ENCODE measurements at regions not wholly inside any gene's neighbourhood (a gene's known extent, or its start where the extent isn't known, plus 50 kb on each side); places are given as distances from the start of the nearest gene placed in this dataset.

- no peak overlapping the region for H3K27ac ChIP-seq
- H3K27me3 ChIP-seq, result no peaks in the 10 kb centered on the region
- H3K9me3 ChIP-seq, result no peaks in the 10 kb centered on the region
- intact Hi-C loops (cut with DNase I), result no loop called here
- ATAC-seq (no peak), DNase-seq (no peak)
- TF ChIP-seq CTCF (IDR thresholded peaks at IDR 0.05), result no peak
- TF ChIP-seq POLR2A (IDR thresholded peaks at IDR 0.05), result no peak
- H3K36me3 ChIP-seq, result no peaks in the 10 kb centered on the region
- H3K4me1 ChIP-seq, result no peaks in the 10 kb centered on the region
- no peak overlapping the region for H3K4me3 ChIP-seq
- 90 to 94% (median 91%) methylated on average over 9 to 10 of the region's 10 CpGs for WGBS, 4 donors
Measured at GRCh38 chr2:71895320-71896161, 252.1 kb downstream of the CYP26B1 start.

GRCh38 chr2:71894261-71894660 lies 253.4 kb downstream of the CYP26B1 start:
- 84 to 90% (median 86%) methylated on average over 8 of the region's 8 CpGs for WGBS, 4 donors
- DNase-seq (peak in 1 of 5 donors; percentile 1), ATAC-seq (no peak)
- intact Hi-C loops (cut with DNase I), result no loop called here
- H3K9me3 ChIP-seq, result no peaks in the 10 kb centered on the region
- H3K4me3 ChIP-seq, result no peak overlapping the region
- no peaks in the 10 kb centered on the region for H3K27me3 ChIP-seq
- H3K4me1 ChIP-seq, result peaks cover 0 to 5% (median 0%) of the 10 kb centered on the region in 12 donors
- no peaks in the 10 kb centered on the region for H3K36me3 ChIP-seq
- no peak for TF ChIP-seq CTCF (IDR thresholded peaks at IDR 0.05)
- TF ChIP-seq POLR2A (IDR thresholded peaks at IDR 0.05), result no peak
- H3K27ac ChIP-seq, result no peak overlapping the region

- Histone ChIP-seq H3K9me3 (no peaks in the 10 kb centered on the region), H3K27ac (no peak overlapping the region), H3K27me3 (no peaks in the 10 kb centered on the region), H3K36me3 (no peaks in the 10 kb centered on the region), H3K4me1 (peaks cover 0 to 5% (median 0%) of the 10 kb centered on the region in 12 donors), H3K4me3 (no peak overlapping the region)
- TF ChIP-seq CTCF (IDR thresholded peaks at IDR 0.05), result no peak
- intact Hi-C loops (cut with DNase I), result no loop called here
- WGBS, 4 donors, result 76 to 82% (median 81%) methylated on average over 11 to 13 of the region's 13 CpGs
- ATAC-seq (no peak), DNase-seq (no peak)
Measured at GRCh38 chr2:71893646-71894045, 254.0 kb downstream of the CYP26B1 start.

- WGBS, 4 donors, result 82 to 91% (median 89%) methylated on average over 6 of the region's 6 CpGs
- no peak overlapping the region for H3K4me3 ChIP-seq
- no peaks in the 10 kb centered on the region for H3K36me3 ChIP-seq
- intact Hi-C loops (cut with DNase I), result no loop called here
- ATAC-seq (no peak), DNase-seq (no peak)
- H3K4me1 ChIP-seq, result peaks cover 0 to 5% (median 0%) of the 10 kb centered on the region in 12 donors
- TF ChIP-seq CTCF (IDR thresholded peaks at IDR 0.05) (no peak), POLR2A (IDR thresholded peaks at IDR 0.05) (no peak)
- no peak overlapping the region for H3K27ac ChIP-seq
- no peaks in the 10 kb centered on the region for H3K27me3 ChIP-seq
- H3K9me3 ChIP-seq, result no peaks in the 10 kb centered on the region
Measured at GRCh38 chr2:71892896-71893295, 254.8 kb downstream of the CYP26B1 start.

All from heart left ventricle (tissue), 16 donors.